ENCODE measurements at regions not wholly inside any gene's neighbourhood (a gene's known extent, or its start where the extent isn't known, plus 50 kb on each side); places are given as distances from the start of the nearest gene placed in this dataset.
"Not testable (repeated sequence)": the region's sequence is repeated elsewhere in the genome, so short reads cannot be mapped to it uniquely, and the experiment has no call there.

DNA sequence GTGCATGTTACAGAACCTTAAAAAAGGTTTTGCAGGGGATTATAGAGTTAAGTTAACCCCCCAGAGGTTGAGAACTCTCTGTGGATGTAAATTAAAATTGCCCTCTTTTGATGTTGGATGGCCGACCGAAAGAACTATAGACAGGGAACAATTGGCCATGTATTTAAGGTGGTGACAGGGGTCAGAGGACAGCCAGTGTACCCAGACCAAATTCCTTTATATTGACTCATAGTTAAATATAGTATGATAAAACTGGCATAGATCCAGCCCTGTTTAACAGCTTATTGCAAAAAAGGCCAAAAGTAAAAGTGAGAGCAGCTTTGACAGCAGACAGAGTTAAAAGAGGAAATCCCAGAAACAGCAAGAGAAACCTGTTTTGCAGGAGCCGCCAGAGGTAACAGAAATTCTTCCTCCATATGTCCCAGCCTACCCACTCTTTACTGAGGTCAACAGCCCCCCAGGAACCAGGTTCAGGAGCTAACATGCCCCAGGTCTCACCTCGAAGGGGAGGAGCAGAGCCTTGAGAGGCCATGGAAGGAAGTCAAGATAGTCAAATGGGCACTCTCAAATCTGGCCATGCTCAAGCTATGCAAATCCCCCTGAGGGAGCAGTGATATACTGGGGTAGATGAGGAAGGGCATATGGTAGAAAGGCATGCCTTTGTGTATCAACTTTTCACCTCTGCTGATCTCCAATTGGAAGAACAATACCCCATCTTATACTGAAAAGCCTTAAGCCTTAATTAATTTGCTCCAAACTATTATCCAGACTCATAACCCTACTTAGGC is 156.4 kb upstream of the COX7C start:
- H2AK5ac ChIP-seq (ENCODE audit: low read depth, low read length), result no peak overlapping the region
- no peak for DNase-seq (ENCODE audit: low spot score)
- H3K27ac ChIP-seq (replicated peaks; ENCODE audit: low read length), result no peak overlapping the region
- no peak overlapping the region for H3K23ac ChIP-seq (ENCODE audit: low read depth, low read length, poor library complexity)
- no CpG with 5 or more reads among the region's 4 CpGs for WGBS, 2 donors (ENCODE audit: extremely low coverage in 2 of 2, insufficient read length in 2 of 2, insufficient replicate concordance in 1 of 2)
- peaks cover 4 to 8% of the 10 kb centered on the region in 2 donors for H3K4me1 ChIP-seq (ENCODE audit: control insufficient read depth in 2 of 2, insufficient read depth in 1 of 2, low read depth in 1 of 2, low read length in 2 of 2)
- H3K4me2 ChIP-seq (ENCODE audit: insufficient read depth, low read length, poor library complexity, severe bottlenecking), result no peak overlapping the region
- no peak overlapping the region for H2BK12ac ChIP-seq (ENCODE audit: low read length)
- H3K4me3 ChIP-seq (ENCODE audit: low read length in 2 of 2), result no peak overlapping the region
- H2BK15ac ChIP-seq (ENCODE audit: low read length), result no peak overlapping the region
- H2AFZ ChIP-seq (ENCODE audit: low read length), result no peak overlapping the region
- peaks cover 2 to 7% of the 10 kb centered on the region in 2 donors for H3K9me3 ChIP-seq (replicated peaks in 1 of 2; ENCODE audit: control insufficient read depth in 2 of 2, insufficient read depth in 1 of 2, low read depth in 1 of 2, low read length in 2 of 2)
- H4K91ac ChIP-seq (ENCODE audit: low read depth, low read length, poor library complexity), result no peak overlapping the region
- H3K36me3 ChIP-seq (replicated peaks in 1 of 2; ENCODE audit: control insufficient read depth in 2 of 2, insufficient read depth in 2 of 2, low read length in 2 of 2), result no peaks in the 10 kb centered on the region
- no peak overlapping the region for H3K18ac ChIP-seq (ENCODE audit: low read length)
- H3K14ac ChIP-seq (ENCODE audit: low read length), result no peak overlapping the region
- H3K9ac ChIP-seq (ENCODE audit: low read depth, low read length, poor library complexity), result no peak overlapping the region
- no peaks in the 10 kb centered on the region for H3K27me3 ChIP-seq (ENCODE audit: control insufficient read depth in 3 of 3, insufficient read depth in 3 of 3, low read depth in 1 of 3, low read length in 3 of 3)
- no peak overlapping the region for H2BK5ac ChIP-seq (ENCODE audit: low read length)
- H3K79me1 ChIP-seq (ENCODE audit: low read depth, low read length), result no peaks in the 10 kb centered on the region
- H3K4ac ChIP-seq (ENCODE audit: low read length), result no peak overlapping the region
- no peak overlapping the region for H4K8ac ChIP-seq (ENCODE audit: low read depth, low read length)
- H2BK120ac ChIP-seq (ENCODE audit: low read depth, low read length), result no peak overlapping the region

GRCh38 chr5:86463339-86463738 is 154.4 kb upstream of the COX7C start:
- WGBS, 2 donors (ENCODE audit: extremely low coverage in 2 of 2, insufficient read length in 2 of 2, insufficient replicate concordance in 1 of 2), result no CpG with 5 or more reads among the region's 2 CpGs
- H3K4me3 ChIP-seq (ENCODE audit: low read length in 2 of 2), result no peak overlapping the region

DNA sequence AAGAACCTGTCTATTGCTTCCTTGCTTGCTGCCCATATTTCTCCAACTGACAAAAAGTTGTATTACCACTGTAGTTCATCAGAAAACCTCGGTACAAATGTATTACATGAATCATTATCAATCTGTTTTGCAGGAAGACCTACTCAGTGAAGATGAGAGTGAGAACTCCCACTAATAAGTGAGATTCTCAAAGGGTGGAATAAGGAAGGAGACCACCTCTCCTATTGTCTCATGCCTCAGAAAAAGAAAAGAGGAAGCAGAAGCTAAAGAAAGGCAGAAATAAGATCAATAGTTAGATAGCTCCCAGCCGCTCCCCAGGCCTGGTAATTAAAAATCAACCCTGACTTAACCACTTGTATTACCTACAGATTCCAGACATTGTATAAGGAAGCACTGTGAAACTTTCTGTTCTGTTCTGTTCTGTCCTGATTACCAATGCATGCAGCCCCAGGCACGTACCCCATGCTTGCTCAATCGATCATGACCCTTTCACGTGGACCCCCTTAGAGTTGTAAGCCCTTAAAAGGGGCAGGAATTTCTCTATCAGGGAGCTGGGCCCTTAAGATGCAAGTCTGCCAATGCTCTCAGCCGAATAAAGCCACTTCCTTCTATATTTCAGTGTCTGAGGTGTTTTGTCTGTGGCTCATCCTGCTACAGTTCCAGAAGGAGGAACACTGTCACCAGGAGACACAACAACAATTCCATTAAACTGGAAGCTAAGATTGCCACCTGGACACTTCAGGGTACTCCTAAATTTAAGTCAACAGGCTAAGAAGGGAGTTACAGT is 152.5 kb upstream of the COX7C start:
- H2AK5ac ChIP-seq (ENCODE audit: low read depth, low read length), result no peak overlapping the region
- no peak overlapping the region for H2AFZ ChIP-seq (ENCODE audit: low read length)
- H3K4me2 ChIP-seq (ENCODE audit: insufficient read depth, low read length, poor library complexity, severe bottlenecking), result no peak overlapping the region
- H2BK15ac ChIP-seq (ENCODE audit: low read length), result no peak overlapping the region
- H3K18ac ChIP-seq (ENCODE audit: low read length), result no peak overlapping the region
- no peaks in the 10 kb centered on the region for H3K36me3 ChIP-seq (replicated peaks in 1 of 2; ENCODE audit: control insufficient read depth in 2 of 2, insufficient read depth in 2 of 2, low read length in 2 of 2)
- H3K27ac ChIP-seq (replicated peaks; ENCODE audit: low read length), result no peak overlapping the region
- H3K27me3 ChIP-seq (ENCODE audit: control insufficient read depth in 3 of 3, insufficient read depth in 3 of 3, low read depth in 1 of 3, low read length in 3 of 3), result no peaks in the 10 kb centered on the region
- no peaks in the 10 kb centered on the region for H3K79me1 ChIP-seq (ENCODE audit: low read depth, low read length)
- no peak overlapping the region for H3K23ac ChIP-seq (ENCODE audit: low read depth, low read length, poor library complexity)
- no peak overlapping the region for H2BK12ac ChIP-seq (ENCODE audit: low read length)
- no peak overlapping the region for H3K4me3 ChIP-seq (ENCODE audit: low read length in 2 of 2)
- H4K8ac ChIP-seq (ENCODE audit: low read depth, low read length), result no peak overlapping the region
- peaks cover 2 to 7% of the 10 kb centered on the region in 2 donors for H3K9me3 ChIP-seq (replicated peaks in 1 of 2; ENCODE audit: control insufficient read depth in 2 of 2, insufficient read depth in 1 of 2, low read depth in 1 of 2, low read length in 2 of 2)
- H2BK120ac ChIP-seq (ENCODE audit: low read depth, low read length), result no peak overlapping the region
- no peak overlapping the region for H3K9ac ChIP-seq (ENCODE audit: low read depth, low read length, poor library complexity)
- WGBS, 2 donors (ENCODE audit: extremely low coverage in 2 of 2, insufficient read length in 2 of 2, insufficient replicate concordance in 1 of 2), result no CpG with 5 or more reads among the region's 6 CpGs
- H3K4ac ChIP-seq (ENCODE audit: low read length), result no peak overlapping the region
- no peak overlapping the region for H3K14ac ChIP-seq (ENCODE audit: low read length)
- H4K91ac ChIP-seq (ENCODE audit: low read depth, low read length, poor library complexity), result no peak overlapping the region
- peaks cover 4 to 8% of the 10 kb centered on the region in 2 donors for H3K4me1 ChIP-seq (ENCODE audit: control insufficient read depth in 2 of 2, insufficient read depth in 1 of 2, low read depth in 1 of 2, low read length in 2 of 2)
- DNase-seq (ENCODE audit: low spot score), result no peak
- no peak overlapping the region for H2BK5ac ChIP-seq (ENCODE audit: low read length)

More at GRCh38 chr5:86463339-86463738, 154.4 kb upstream of the COX7C start:
- H2BK5ac ChIP-seq (ENCODE audit: low read length), result no peak overlapping the region
- no peak overlapping the region for H2AFZ ChIP-seq (ENCODE audit: low read length)
- peaks cover 4 to 8% of the 10 kb centered on the region in 2 donors for H3K4me1 ChIP-seq (ENCODE audit: control insufficient read depth in 2 of 2, insufficient read depth in 1 of 2, low read depth in 1 of 2, low read length in 2 of 2)
- H3K18ac ChIP-seq (ENCODE audit: low read length), result no peak overlapping the region
- H4K8ac ChIP-seq (ENCODE audit: low read depth, low read length), result no peak overlapping the region
- H3K4ac ChIP-seq (ENCODE audit: low read length), result no peak overlapping the region
- H3K4me2 ChIP-seq (ENCODE audit: insufficient read depth, low read length, poor library complexity, severe bottlenecking), result no peak overlapping the region
- no peak overlapping the region for H2BK12ac ChIP-seq (ENCODE audit: low read length)
- no peaks in the 10 kb centered on the region for H3K27me3 ChIP-seq (ENCODE audit: control insufficient read depth in 3 of 3, insufficient read depth in 3 of 3, low read depth in 1 of 3, low read length in 3 of 3)
- no peak overlapping the region for H3K27ac ChIP-seq (replicated peaks; ENCODE audit: low read length)
- H4K91ac ChIP-seq (ENCODE audit: low read depth, low read length, poor library complexity), result no peak overlapping the region
- no peaks in the 10 kb centered on the region for H3K79me1 ChIP-seq (ENCODE audit: low read depth, low read length)
- H2AK5ac ChIP-seq (ENCODE audit: low read depth, low read length), result no peak overlapping the region
- peaks cover 2 to 7% of the 10 kb centered on the region in 2 donors for H3K9me3 ChIP-seq (replicated peaks in 1 of 2; ENCODE audit: control insufficient read depth in 2 of 2, insufficient read depth in 1 of 2, low read depth in 1 of 2, low read length in 2 of 2)
- no peak overlapping the region for H3K9ac ChIP-seq (ENCODE audit: low read depth, low read length, poor library complexity)
- no peak for DNase-seq (ENCODE audit: low spot score)
- H3K23ac ChIP-seq (ENCODE audit: low read depth, low read length, poor library complexity), result no peak overlapping the region
- H3K36me3 ChIP-seq (replicated peaks in 1 of 2; ENCODE audit: control insufficient read depth in 2 of 2, insufficient read depth in 2 of 2, low read length in 2 of 2), result no peaks in the 10 kb centered on the region
- H2BK15ac ChIP-seq (ENCODE audit: low read length), result no peak overlapping the region
- no peak overlapping the region for H2BK120ac ChIP-seq (ENCODE audit: low read depth, low read length)
- no peak overlapping the region for H3K14ac ChIP-seq (ENCODE audit: low read length)

DNA sequence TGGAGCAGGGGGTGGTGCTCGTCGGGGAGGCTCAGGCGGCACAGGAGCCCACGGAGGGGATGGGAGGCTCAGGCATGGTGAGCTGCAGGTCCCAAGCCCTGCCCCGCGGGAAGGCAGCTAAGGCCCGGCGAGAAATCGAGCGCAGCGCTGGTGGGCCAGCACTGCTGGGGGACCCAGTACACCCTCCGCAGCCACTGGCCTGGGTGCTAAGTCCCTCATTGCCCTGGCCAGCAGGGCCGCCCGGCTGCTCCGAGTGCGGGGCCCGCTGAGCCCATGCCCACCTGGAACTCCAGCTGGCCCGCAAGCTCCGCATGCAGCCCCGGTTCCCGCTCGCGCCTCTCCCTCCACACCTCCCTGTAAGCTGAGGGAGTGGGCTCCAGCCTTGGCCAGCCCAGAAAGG is 151.0 kb upstream of the COX7C start:
- not testable (repeated sequence) for H2AK5ac ChIP-seq (ENCODE audit: low read depth, low read length); H2BK15ac ChIP-seq (ENCODE audit: low read length); H3K23ac ChIP-seq (ENCODE audit: low read depth, low read length, poor library complexity); H4K91ac ChIP-seq (ENCODE audit: low read depth, low read length, poor library complexity); H3K4me2 ChIP-seq (ENCODE audit: insufficient read depth, low read length, poor library complexity, severe bottlenecking); H3K4me1 ChIP-seq (ENCODE audit: control insufficient read depth in 2 of 2, insufficient read depth in 1 of 2, low read depth in 1 of 2, low read length in 2 of 2); DNase-seq (ENCODE audit: low spot score); H2BK5ac ChIP-seq (ENCODE audit: low read length); H3K27me3 ChIP-seq (ENCODE audit: control insufficient read depth in 3 of 3, insufficient read depth in 3 of 3, low read depth in 1 of 3, low read length in 3 of 3); H3K18ac ChIP-seq (ENCODE audit: low read length); H2AFZ ChIP-seq (ENCODE audit: low read length); H4K8ac ChIP-seq (ENCODE audit: low read depth, low read length); H3K14ac ChIP-seq (ENCODE audit: low read length); H3K4ac ChIP-seq (ENCODE audit: low read length); H2BK120ac ChIP-seq (ENCODE audit: low read depth, low read length); H3K4me3 ChIP-seq (ENCODE audit: low read length in 2 of 2); H3K79me1 ChIP-seq (ENCODE audit: low read depth, low read length); H3K9me3 ChIP-seq (replicated peaks in 1 of 2; ENCODE audit: control insufficient read depth in 2 of 2, insufficient read depth in 1 of 2, low read depth in 1 of 2, low read length in 2 of 2); H3K9ac ChIP-seq (ENCODE audit: low read depth, low read length, poor library complexity); H3K27ac ChIP-seq (replicated peaks; ENCODE audit: low read length); H2BK12ac ChIP-seq (ENCODE audit: low read length); H3K36me3 ChIP-seq (replicated peaks in 1 of 2; ENCODE audit: control insufficient read depth in 2 of 2, insufficient read depth in 2 of 2, low read length in 2 of 2)
- WGBS, 2 donors (ENCODE audit: extremely low coverage in 2 of 2, insufficient read length in 2 of 2, insufficient replicate concordance in 1 of 2), result no CpG with 5 or more reads among the region's 23 CpGs

Data from neuronal stem cell (in vitro differentiated cells).